Activated CD4-positive, alpha-beta T cell treated with anti-CD3 and anti-CD28 coated beads for 36 hours (primary cell): ENCODE measurements at regions not wholly inside any gene's neighbourhood (a gene's known extent, or its start where the extent isn't known, plus 50 kb on each side); places are given as distances from the start of the nearest gene placed in this dataset.
"Not testable (repeated sequence)": the region's sequence is repeated elsewhere in the genome, so short reads cannot be mapped to it uniquely, and the experiment has no call there.

Experiments used
- ATAC-seq: fragments of 200-7000 bp; cut with Tn5 transposase; one replicate; pipeline ENCODE4 v1.10.0; 2021; ENCODE audit warnings: mild to moderate bottlenecking, moderate library complexity
- CTCF ChIA-PET: fragments of 350-600 bp; sonication (Branson Sonifier 250); formaldehyde crosslinking; loops from one replicate; lab custom pipeline; 2021; ENCODE audit warnings: antibody characterized with exemption; lab: Charles Lee
- POLR2A ChIA-PET: fragments of 350-600 bp; sonication (Branson Sonifier 250); formaldehyde crosslinking; loops from one replicate; lab custom pipeline; 2021; ENCODE audit warnings: antibody characterized with exemption, inconsistent platforms; lab: Charles Lee
- DNase-seq: peaks from one replicate; pipeline ENCODE4 v3.0.0-alpha.2; 2020
- H3K27ac Mint-ChIP-seq: one replicate; pipeline ENCODE4 v1.8.0; 2021; ENCODE audit warnings: mixed read lengths
- H3K27me3 Mint-ChIP-seq: one replicate; pipeline ENCODE4 v1.8.0; 2021; ENCODE audit warnings: mixed read lengths
- H3K36me3 Mint-ChIP-seq: one replicate; pipeline ENCODE4 v1.8.0; 2021; ENCODE audit warnings: low read depth, mixed read lengths
- H3K4me1 Mint-ChIP-seq: one replicate; pipeline ENCODE4 v1.8.0; 2021; ENCODE audit warnings: mixed read lengths
- H3K4me3 Mint-ChIP-seq: one replicate; pipeline ENCODE4 v1.8.0; 2021; ENCODE audit warnings: mild to moderate bottlenecking, moderate library complexity, mixed read lengths
- H3K9me3 Mint-ChIP-seq: one replicate; pipeline ENCODE4 v1.8.0; 2021; ENCODE audit warnings: low read depth, mixed read lengths
- intact Hi-C, 2 experiments: fragments of 100-400 bp; cut with DNase I in 1 of 2; cut with micrococcal nuclease in 1 of 2; formaldehyde crosslinking; loops; one replicate each; pipeline versions ENCODE4 v1.14.2 to v1.15.1; 2022 to 2024; cut with DNase I, micrococcal nuclease

DNA sequence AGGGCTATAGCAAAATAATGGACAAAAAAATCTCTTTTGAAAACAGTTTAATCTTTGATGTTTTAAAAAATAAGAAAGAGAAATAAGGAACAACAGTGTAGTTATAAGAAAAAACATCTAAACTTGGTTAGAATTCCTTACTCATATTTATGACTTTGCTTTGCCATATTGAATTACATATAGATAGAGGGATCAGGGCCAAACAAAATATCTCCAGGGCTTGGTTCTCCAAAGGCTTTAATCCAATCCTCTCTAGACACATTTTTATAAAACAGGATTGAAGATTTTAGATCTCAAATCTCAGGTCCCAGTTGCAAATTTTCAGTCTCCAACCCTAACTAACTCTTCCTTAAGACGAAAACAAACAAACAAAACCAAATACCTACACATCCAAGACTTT, 72.6 kb upstream of the RHOBTB1 start:
- H3K4me1 Mint-ChIP-seq = no peaks in the 10 kb centered on the region
- no peak overlapping the region for H3K4me3 Mint-ChIP-seq
- no peaks in the 10 kb centered on the region for H3K36me3 Mint-ChIP-seq
- ATAC-seq = no peak
- no peak for DNase-seq
- intact Hi-C loops = no loop called here
- peaks cover 2% of the 10 kb centered on the region for H3K27me3 Mint-ChIP-seq
- CTCF ChIA-PET = no interaction called here
- POLR2A ChIA-PET = no interaction called here
- H3K27ac Mint-ChIP-seq = no peak overlapping the region
- H3K9me3 Mint-ChIP-seq = no peaks in the 10 kb centered on the region

DNA sequence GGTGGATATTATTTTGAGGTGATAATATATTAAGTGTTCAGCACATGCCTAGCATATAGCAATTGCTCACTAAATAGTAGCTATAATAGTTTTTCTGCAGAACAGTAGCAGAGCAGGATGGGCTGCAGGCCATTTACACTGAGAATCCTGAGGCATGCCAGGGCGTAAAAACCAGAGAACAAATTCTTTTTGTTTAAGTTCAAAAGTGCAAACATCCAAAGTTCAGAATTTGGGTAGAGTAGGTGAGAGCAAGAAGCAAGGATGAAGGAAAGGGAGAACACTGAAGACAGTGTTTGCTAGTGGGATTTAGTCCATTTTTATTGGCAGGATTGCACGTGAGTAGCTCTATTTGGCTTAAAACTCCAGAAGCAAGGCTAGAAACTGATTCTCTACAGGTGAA, 72.0 kb upstream of the RHOBTB1 start:
- Mint-ChIP-seq H3K27ac (no peak overlapping the region), H3K4me1 (no peaks in the 10 kb centered on the region), H3K9me3 (no peaks in the 10 kb centered on the region), H3K36me3 (no peaks in the 10 kb centered on the region), H3K4me3 (no peak overlapping the region), H3K27me3 (peaks cover 2% of the 10 kb centered on the region)
- ChIA-PET CTCF (no interaction called here), POLR2A (no interaction called here)
- no peak for DNase-seq
- intact Hi-C loops = no loop called here
- no peak for ATAC-seq

DNA sequence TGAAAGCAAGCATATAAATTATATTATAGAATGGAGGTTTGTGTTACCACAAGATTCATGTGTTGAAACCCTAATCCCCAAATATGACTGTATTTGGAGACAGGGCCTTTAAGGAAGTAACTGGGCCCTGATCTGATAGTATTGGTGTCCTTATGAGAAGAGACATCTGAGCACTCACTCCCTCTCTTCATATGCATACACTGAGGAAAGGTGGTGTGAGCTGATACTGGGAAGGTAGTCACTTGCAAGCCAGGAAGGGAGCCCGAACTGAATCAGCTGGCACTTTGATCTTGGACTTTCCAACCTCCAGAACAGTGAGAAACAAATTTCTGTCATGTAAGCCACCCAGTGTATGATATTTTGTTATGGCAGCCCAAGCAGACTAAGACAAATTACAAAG, 66.9 kb upstream of the RHOBTB1 start:
- ATAC-seq = no peak
- intact Hi-C loops = no loop called here
- CTCF ChIA-PET = interaction anchor here (0.6 kb wide), 1 partner anchor 497 kb away, joined by 3 read pairs; no protein-coding TSS in a partner anchor

DNA sequence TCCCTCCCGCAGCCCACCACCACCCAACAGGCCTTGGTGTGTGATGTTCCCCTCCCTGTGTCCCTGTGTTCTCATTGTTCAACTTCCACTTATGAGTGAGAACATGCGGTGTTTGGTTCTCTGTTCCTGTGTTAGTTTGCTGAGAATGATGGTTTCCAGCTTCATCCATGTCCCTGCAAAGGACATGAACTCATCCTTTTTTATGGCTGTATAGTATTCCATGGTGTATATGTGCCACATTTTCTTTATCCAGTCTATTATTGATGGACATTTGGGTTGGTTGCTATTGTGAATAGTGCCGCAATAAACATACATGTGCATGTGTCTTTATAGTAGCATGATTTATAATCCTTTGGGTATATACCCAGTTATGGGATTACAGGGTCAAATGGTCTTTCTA, 59.1 kb upstream of the RHOBTB1 start:
- H3K9me3 Mint-ChIP-seq, H3K4me3 Mint-ChIP-seq, ATAC-seq, H3K27ac Mint-ChIP-seq, POLR2A ChIA-PET, intact Hi-C loops, H3K4me1 Mint-ChIP-seq, DNase-seq, H3K36me3 Mint-ChIP-seq: not testable (repeated sequence)
- CTCF ChIA-PET = interaction anchor here (0.6 kb wide), 1 partner anchor 1288 kb away, joined by 3 read pairs; no protein-coding TSS in a partner anchor
- H3K27me3 Mint-ChIP-seq = peaks cover 46% of the 10 kb centered on the region

More for the DNA sequence above, 66.9 kb upstream of the RHOBTB1 start:
- Mint-ChIP-seq H3K27ac (no peak overlapping the region), H3K4me3 (no peak overlapping the region), H3K27me3 (peaks cover 15% of the 10 kb centered on the region), H3K9me3 (no peaks in the 10 kb centered on the region), H3K36me3 (no peaks in the 10 kb centered on the region), H3K4me1 (no peaks in the 10 kb centered on the region)
- DNase-seq = no peak
- POLR2A ChIA-PET = no interaction called here

DNA sequence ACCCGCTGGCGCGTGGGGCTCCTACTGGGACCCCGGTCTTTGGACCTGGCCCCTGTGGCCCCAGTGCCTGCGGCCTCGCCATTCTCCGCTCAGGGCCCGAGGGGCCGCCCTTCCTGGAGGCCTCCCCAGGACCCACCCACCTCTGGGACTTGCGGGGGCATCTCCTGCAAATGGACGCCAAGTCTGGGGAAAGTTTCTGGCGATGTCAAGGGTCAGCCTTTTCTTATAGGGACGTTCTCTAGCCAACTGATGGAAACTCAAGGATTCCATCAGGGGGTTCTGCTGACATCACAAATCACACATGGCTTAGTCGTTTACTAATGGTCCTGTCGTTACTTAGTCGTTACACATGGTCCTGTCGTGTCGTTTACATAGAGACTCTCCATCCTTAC, 57.7 kb upstream of the RHOBTB1 start:
- DNase-seq = no peak
- no peak for ATAC-seq
- intact Hi-C loops = no loop called here
- H3K9me3 Mint-ChIP-seq = no peaks in the 10 kb centered on the region
- POLR2A ChIA-PET = no interaction called here
- H3K27me3 Mint-ChIP-seq = peaks cover 44% of the 10 kb centered on the region
- H3K36me3 Mint-ChIP-seq = no peaks in the 10 kb centered on the region
- H3K4me3 Mint-ChIP-seq = peak overlapping the region; percentile 37
- H3K4me1 Mint-ChIP-seq = peaks cover 6% of the 10 kb centered on the region
- CTCF ChIA-PET = interaction anchor here (0.9 to 1.4 kb wide), 2 partner anchors 9 to 23 kb away, joined by 3 to 6 read pairs; no protein-coding TSS in a partner anchor
- no peak overlapping the region for H3K27ac Mint-ChIP-seq

DNA sequence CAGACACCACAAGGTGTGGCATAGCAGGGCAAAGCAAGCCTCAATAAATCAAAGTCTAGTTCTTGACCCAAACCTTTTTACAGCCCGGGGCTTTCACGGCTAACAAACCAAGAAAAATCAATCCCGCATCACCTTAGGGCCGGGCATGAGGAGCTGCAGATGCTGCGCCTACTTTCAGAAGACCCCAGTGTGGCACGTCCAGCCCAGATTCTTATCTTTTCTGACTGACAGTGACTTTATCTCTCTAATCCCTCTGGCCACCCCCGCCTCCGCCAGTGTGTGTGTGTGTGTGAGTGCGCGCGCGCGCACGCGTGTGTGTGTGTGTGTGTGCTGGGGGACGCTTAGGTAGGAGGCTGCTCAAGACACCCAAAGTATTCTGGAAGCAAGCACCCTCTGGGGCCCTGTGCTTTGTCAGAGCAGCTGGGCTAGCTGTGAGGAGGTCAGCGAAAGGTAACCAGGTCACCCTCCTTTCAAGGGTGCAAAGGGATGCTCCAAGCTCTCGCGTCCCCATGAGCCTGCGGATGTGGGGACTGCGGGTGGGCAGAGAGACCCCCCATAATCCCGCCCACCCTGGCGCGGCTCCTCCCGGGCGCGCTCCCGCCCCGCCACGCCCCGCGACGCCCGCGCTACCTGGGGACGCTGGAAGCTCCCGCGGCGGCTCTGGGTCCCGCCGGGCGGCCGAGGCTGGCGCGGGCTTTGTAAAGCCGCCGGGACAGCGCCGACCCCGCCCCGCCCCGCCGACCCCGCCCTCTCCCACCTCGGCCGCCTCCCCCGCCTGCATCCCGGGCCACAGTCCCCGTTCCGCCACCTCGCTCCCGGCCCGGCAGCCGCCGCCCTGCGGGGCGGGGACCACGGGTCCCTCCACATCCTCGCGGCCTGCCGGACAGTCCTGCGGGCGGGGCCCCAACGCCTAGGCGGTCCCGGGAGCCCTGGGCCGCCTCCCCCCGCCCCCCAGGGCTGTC, 57.1 kb upstream of the RHOBTB1 start:
- peak; percentile 38 for DNase-seq

DNA sequence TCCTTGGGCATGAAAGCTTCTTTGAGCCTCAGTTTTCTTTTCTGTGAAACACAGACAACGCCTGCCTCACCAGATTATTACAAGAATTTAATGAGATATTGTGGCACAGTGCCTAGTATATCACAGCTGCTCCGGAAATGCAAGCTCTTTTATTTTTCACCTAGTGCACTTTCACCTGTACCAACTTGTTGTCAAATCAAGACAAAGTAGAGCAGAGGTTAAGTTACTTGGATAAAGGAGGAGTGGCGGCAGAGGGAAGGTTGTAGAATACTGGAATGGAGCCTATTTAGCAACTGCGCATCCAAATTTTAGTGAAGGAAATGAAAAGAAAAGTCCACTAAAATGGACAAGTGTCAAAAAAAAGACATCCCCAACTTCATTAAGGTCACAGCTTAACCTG, 54.9 kb upstream of the RHOBTB1 start:
- peaks cover 31% of the 10 kb centered on the region for H3K27me3 Mint-ChIP-seq
- CTCF ChIA-PET = interaction anchor here (1.1 kb wide), 1 partner anchor 182 kb away, joined by 3 read pairs; no protein-coding TSS in a partner anchor
- peaks cover 6% of the 10 kb centered on the region for H3K4me1 Mint-ChIP-seq

More for the DNA sequence above, 57.1 kb upstream of the RHOBTB1 start:
- Mint-ChIP-seq H3K27ac (no peak overlapping the region), H3K9me3 (no peaks in the 10 kb centered on the region), H3K27me3 (peaks cover 44% of the 10 kb centered on the region), H3K4me3 (no peak overlapping the region), H3K4me1 (peaks cover 6% of the 10 kb centered on the region), H3K36me3 (no peaks in the 10 kb centered on the region)
- ChIA-PET CTCF (interaction anchor here (0.9 to 1.4 kb wide), 3 partner anchors 8 to 30 kb away, joined by 3 read pairs; no protein-coding TSS in a partner anchor), POLR2A (no interaction called here)
- ATAC-seq = peak; percentile 44
- intact Hi-C loops = no loop called here

DNA sequence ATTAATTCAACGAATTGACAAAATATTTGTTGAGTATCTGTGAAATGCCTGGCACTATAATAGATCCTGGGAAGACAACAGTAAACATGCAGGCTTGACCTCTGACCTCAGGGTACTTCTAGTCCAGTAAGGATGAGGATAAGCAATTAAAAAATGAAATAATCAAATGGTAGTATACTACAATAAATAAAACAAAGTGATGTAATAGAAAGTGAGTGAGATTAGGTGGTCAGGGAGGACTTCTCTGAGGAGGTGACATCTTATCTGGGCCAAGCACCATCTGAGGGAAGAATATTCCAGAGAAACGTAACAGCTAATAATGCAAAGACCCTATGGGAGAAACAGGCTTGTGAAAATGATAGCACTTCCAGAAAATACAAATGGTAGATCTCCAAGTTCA, 50.1 kb upstream of the RHOBTB1 start:
- H3K36me3 Mint-ChIP-seq = no peaks in the 10 kb centered on the region
- ATAC-seq (no peak), DNase-seq (no peak)
- H3K4me1 Mint-ChIP-seq = peaks cover 2% of the 10 kb centered on the region
- no peak overlapping the region for H3K4me3 Mint-ChIP-seq
- no peaks in the 10 kb centered on the region for H3K9me3 Mint-ChIP-seq
- POLR2A ChIA-PET = no interaction called here
- H3K27ac Mint-ChIP-seq = no peak overlapping the region
- peaks cover 12% of the 10 kb centered on the region for H3K27me3 Mint-ChIP-seq
- intact Hi-C loops = no loop called here
- CTCF ChIA-PET = no interaction called here

More for the DNA sequence above, 54.9 kb upstream of the RHOBTB1 start:
- ATAC-seq = no peak
- DNase-seq = no peak
- H3K36me3 Mint-ChIP-seq = no peaks in the 10 kb centered on the region
- intact Hi-C loops = no loop called here
- POLR2A ChIA-PET = no interaction called here
- no peaks in the 10 kb centered on the region for H3K9me3 Mint-ChIP-seq
- H3K27ac Mint-ChIP-seq = no peak overlapping the region
- H3K4me3 Mint-ChIP-seq = no peak overlapping the region
